OCI-LY1 (cell line): ENCODE measurements at regions not wholly inside any gene's neighbourhood (a gene's known extent, or its start where the extent isn't known, plus 50 kb on each side); places are given as distances from the start of the nearest gene placed in this dataset.

Experiments
- CTCF ChIP-seq: fragments of 200-600 bp; sonication (generic), shearing (Covaris generic); IDR thresholded peaks from 2 replicates; pipeline ENCODE4 v1.5.1; 2017; ENCODE audit warnings: mild to moderate bottlenecking, antibody characterized with exemption, low read length, moderate library complexity, mixed read lengths
- EZH2 ChIP-seq: fragments of 200-600 bp; sonication (generic), shearing (Covaris generic); IDR thresholded peaks from 2 replicates; pipeline ENCODE4 v1.8.0; 2017; ENCODE audit warnings: borderline replicate concordance, mixed run types, mild to moderate bottlenecking, antibody characterized with exemption, low read length, moderate library complexity, mixed read lengths

GRCh38 chr12:66025477-66025876, 105.1 kb downstream of the LLPH start:
- TF ChIP-seq CTCF (no peak), EZH2 (no peak)
